A673 (cell line): ENCODE measurements at regions not wholly inside any gene's neighbourhood (a gene's known extent, or its start where the extent isn't known, plus 50 kb on each side); places are given as distances from the start of the nearest gene placed in this dataset.

Experiments
- EZH2 ChIP-seq: fragments of 200-600 bp; sonication (generic); IDR thresholded peaks from 2 replicates; pipeline ENCODE4 v1.6.1; 2017; ENCODE audit warnings: borderline replicate concordance, low read depth, mild to moderate bottlenecking, mixed read lengths, antibody characterized with exemption, low read length; ENCODE audit not compliant: poor library complexity, severe bottlenecking
- TF ChIP-seq, protein P1 (sequence below): fragments of 300-800, 200-600 bp; sonication (generic); conservative IDR thresholded peaks from 2 replicates; pipeline ENCODE4 v1.5.1; 2017; ENCODE audit warnings: low read depth, mild to moderate bottlenecking, antibody characterized with exemption, low read length, moderate library complexity, mixed read lengths

DNA sequence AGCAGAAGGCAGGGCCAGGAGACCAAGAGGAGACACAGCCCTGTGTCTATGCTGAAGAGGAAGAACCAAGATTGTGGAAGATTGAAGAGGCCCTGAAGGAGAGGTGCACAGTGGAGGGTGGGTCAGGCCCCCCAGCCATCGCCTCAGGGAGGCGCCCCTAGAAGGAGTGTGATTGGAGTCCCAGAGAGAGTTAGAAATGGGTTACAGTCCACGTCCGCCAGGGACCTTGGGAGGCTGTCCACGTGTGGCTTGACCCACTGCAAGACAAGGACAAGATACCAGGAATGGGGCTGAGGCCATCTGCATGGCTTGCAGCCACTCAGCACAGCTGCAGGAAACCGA is 375.1 kb downstream of the NPHP4 start:
- TF ChIP-seq, protein P1, sequence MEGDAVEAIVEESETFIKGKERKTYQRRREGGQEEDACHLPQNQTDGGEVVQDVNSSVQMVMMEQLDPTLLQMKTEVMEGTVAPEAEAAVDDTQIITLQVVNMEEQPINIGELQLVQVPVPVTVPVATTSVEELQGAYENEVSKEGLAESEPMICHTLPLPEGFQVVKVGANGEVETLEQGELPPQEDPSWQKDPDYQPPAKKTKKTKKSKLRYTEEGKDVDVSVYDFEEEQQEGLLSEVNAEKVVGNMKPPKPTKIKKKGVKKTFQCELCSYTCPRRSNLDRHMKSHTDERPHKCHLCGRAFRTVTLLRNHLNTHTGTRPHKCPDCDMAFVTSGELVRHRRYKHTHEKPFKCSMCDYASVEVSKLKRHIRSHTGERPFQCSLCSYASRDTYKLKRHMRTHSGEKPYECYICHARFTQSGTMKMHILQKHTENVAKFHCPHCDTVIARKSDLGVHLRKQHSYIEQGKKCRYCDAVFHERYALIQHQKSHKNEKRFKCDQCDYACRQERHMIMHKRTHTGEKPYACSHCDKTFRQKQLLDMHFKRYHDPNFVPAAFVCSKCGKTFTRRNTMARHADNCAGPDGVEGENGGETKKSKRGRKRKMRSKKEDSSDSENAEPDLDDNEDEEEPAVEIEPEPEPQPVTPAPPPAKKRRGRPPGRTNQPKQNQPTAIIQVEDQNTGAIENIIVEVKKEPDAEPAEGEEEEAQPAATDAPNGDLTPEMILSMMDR, result no peak
- TF ChIP-seq EZH2, result no peak
